MM.1S (cell line): ENCODE measurements at regions not wholly inside any gene's neighbourhood (a gene's known extent, or its start where the extent isn't known, plus 50 kb on each side); places are given as distances from the start of the nearest gene placed in this dataset.

Experiments used
- DNase-seq: peaks from one replicate; pipeline ENCODE4 v3.0.0-alpha.2; 2015
- H2AFZ ChIP-seq: fragments of 300-600 bp; sonication (generic); 2 replicates; pipeline ENCODE4 v1.6.0; 2016; ENCODE audit warnings: antibody characterized with exemption, low read length
- H3F3A ChIP-seq: fragments of 300-600 bp; sonication (generic); 2 replicates; pipeline ENCODE4 v1.6.1; 2016; ENCODE audit warnings: mild to moderate bottlenecking, antibody characterized with exemption, low read length, moderate library complexity, mixed read lengths; ENCODE audit not compliant: insufficient read depth
- H3K27ac ChIP-seq: fragments of 300-600 bp; sonication (generic); 2 replicates; pipeline ENCODE4 v1.5.1; 2016; ENCODE audit warnings: mild to moderate bottlenecking, low read length
- H3K27me3 ChIP-seq: fragments of 300-600 bp; sonication (generic); replicated peaks from 2 replicates; pipeline ENCODE4 v1.6.0; 2016; ENCODE audit warnings: low read length; ENCODE audit not compliant: insufficient read depth
- H3K36me3 ChIP-seq: fragments of 300-600 bp; sonication (generic); replicated peaks from 2 replicates; pipeline ENCODE4 v1.6.1; 2016; ENCODE audit warnings: mild to moderate bottlenecking, low read length, mixed read lengths; ENCODE audit not compliant: insufficient read depth
- H3K4me1 ChIP-seq: fragments of 300-600 bp; sonication (generic); 2 replicates; pipeline ENCODE4 v1.6.1; 2016; ENCODE audit warnings: low read length, mixed read lengths
- H3K4me2 ChIP-seq: fragments of 300-600 bp; sonication (generic); 2 replicates; pipeline ENCODE4 v1.6.0; 2016; ENCODE audit warnings: low read depth, low read length
- H3K4me3 ChIP-seq: fragments of 300-600 bp; sonication (generic); 2 replicates; pipeline ENCODE4 v1.5.1; 2016; ENCODE audit warnings: low read length, mixed read lengths
- H3K79me2 ChIP-seq: fragments of 300-600 bp; sonication (generic); 2 replicates; pipeline ENCODE4 v1.6.1; 2016; ENCODE audit warnings: mixed run types, low read length, mixed read lengths
- H3K9ac ChIP-seq: fragments of 300-600 bp; sonication (generic); 2 replicates; pipeline ENCODE4 v1.6.1; 2016; ENCODE audit warnings: low read length, mixed read lengths
- H3K9me2 ChIP-seq: fragments of 300-600 bp; sonication (generic); replicated peaks from 2 replicates; pipeline ENCODE4 v1.6.1; 2016; ENCODE audit warnings: mild to moderate bottlenecking, low read length, mixed read lengths; ENCODE audit not compliant: insufficient read depth
- H3K9me3 ChIP-seq: fragments of 300-600 bp; sonication (generic); replicated peaks from 2 replicates; pipeline ENCODE4 v1.6.1; 2016; ENCODE audit warnings: mild to moderate bottlenecking, low read length, mixed read lengths; ENCODE audit not compliant: insufficient read depth
- H4K20me1 ChIP-seq: fragments of 300-600 bp; sonication (generic); 2 replicates; pipeline ENCODE4 v1.6.1; 2016; ENCODE audit warnings: mild to moderate bottlenecking, low read length, moderate library complexity, mixed read lengths; ENCODE audit not compliant: insufficient read depth
- EZH2 ChIP-seq: fragments of 300-600 bp; sonication (generic); optimal IDR thresholded peaks from 2 replicates; pipeline ENCODE3; 2017; ENCODE audit warnings: low read depth, mild to moderate bottlenecking, antibody characterized with exemption, low read length, mixed read lengths
- EZH2phosphoT487 ChIP-seq: fragments of 300-600 bp; sonication (generic); IDR thresholded peaks from 2 replicates; pipeline ENCODE4 v1.6.1; 2018; ENCODE audit warnings: antibody characterized with exemption, low read length
- TF ChIP-seq, protein P1 (sequence below): fragments of 300-600 bp; sonication (generic); IDR thresholded peaks from 2 replicates; pipeline ENCODE4 v1.5.1; 2016; ENCODE audit warnings: antibody characterized with exemption, low read length, mixed read lengths

DNA sequence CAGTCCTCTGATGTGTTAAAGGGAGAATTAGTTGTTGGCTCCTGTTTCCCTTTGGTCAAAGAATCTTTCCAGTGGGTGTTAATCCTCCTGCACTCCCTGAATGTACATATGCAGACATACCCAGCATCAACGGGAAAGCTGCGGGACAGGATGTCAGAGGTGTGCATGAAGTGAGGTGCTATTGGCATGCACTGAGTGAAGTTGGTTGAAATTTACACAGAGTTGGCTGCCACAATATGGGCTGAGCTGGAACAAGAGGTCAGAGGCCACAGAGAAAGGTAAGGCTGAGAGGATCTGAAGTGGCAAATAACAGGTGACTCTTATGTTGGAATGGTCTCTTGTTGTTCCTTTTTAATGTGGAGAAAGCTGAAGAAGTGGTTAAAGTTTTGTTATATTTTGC lies 82.7 kb upstream of the AKIRIN2 start:
- Histone ChIP-seq H3K4me1 (peaks cover 11% of the 10 kb centered on the region), H3K36me3 (no peaks in the 10 kb centered on the region), H3K9me3 (no peaks in the 10 kb centered on the region), H3K27me3 (no peaks in the 10 kb centered on the region), H3K9ac (no peak overlapping the region), H4K20me1 (no peaks in the 10 kb centered on the region), H3K4me2 (no peak overlapping the region), H3K27ac (no peak overlapping the region), H2AFZ (no peak overlapping the region), H3F3A (no peaks in the 10 kb centered on the region), H3K4me3 (no peak overlapping the region), H3K79me2 (no peaks in the 10 kb centered on the region), H3K9me2 (no peaks in the 10 kb centered on the region)
- DNase-seq: no peak
- no peak for TF ChIP-seq EZH2phosphoT487
- TF ChIP-seq, protein P1, sequence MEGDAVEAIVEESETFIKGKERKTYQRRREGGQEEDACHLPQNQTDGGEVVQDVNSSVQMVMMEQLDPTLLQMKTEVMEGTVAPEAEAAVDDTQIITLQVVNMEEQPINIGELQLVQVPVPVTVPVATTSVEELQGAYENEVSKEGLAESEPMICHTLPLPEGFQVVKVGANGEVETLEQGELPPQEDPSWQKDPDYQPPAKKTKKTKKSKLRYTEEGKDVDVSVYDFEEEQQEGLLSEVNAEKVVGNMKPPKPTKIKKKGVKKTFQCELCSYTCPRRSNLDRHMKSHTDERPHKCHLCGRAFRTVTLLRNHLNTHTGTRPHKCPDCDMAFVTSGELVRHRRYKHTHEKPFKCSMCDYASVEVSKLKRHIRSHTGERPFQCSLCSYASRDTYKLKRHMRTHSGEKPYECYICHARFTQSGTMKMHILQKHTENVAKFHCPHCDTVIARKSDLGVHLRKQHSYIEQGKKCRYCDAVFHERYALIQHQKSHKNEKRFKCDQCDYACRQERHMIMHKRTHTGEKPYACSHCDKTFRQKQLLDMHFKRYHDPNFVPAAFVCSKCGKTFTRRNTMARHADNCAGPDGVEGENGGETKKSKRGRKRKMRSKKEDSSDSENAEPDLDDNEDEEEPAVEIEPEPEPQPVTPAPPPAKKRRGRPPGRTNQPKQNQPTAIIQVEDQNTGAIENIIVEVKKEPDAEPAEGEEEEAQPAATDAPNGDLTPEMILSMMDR: no peak
- no peak for TF ChIP-seq EZH2

DNA sequence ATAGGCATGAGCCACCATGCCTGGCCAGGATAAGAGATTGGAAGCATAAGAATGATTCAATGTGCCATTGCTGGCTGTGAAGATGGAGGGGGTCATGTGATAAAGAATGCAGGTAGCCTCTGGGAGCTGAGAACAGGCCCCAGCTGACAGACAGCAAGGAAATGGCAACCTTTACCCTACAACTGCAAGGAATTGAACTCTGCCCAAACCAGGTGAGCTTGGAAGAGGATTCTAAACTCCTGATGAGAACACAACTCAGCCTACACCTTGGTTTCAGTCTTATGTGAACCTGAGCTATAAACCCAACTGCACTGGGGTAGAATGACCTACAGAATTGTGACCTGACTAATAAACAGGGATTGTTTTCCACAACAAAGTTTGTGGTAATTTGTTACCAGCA lies 82.0 kb upstream of the AKIRIN2 start:
- H3K27me3 ChIP-seq: no peaks in the 10 kb centered on the region
- H3K4me3 ChIP-seq: no peak overlapping the region
- no peaks in the 10 kb centered on the region for H4K20me1 ChIP-seq
- DNase-seq: no peak
- TF ChIP-seq EZH2: no peak
- TF ChIP-seq, protein P1: no peak
- TF ChIP-seq EZH2phosphoT487: no peak
- H2AFZ ChIP-seq: no peak overlapping the region
- H3K36me3 ChIP-seq: no peaks in the 10 kb centered on the region
- H3K27ac ChIP-seq: no peak overlapping the region
- H3K9ac ChIP-seq: no peak overlapping the region
- no peaks in the 10 kb centered on the region for H3K79me2 ChIP-seq
- H3K4me1 ChIP-seq: peaks cover 11% of the 10 kb centered on the region
- H3K9me2 ChIP-seq: no peaks in the 10 kb centered on the region
- no peaks in the 10 kb centered on the region for H3F3A ChIP-seq
- H3K9me3 ChIP-seq: no peaks in the 10 kb centered on the region
- no peak overlapping the region for H3K4me2 ChIP-seq

DNA sequence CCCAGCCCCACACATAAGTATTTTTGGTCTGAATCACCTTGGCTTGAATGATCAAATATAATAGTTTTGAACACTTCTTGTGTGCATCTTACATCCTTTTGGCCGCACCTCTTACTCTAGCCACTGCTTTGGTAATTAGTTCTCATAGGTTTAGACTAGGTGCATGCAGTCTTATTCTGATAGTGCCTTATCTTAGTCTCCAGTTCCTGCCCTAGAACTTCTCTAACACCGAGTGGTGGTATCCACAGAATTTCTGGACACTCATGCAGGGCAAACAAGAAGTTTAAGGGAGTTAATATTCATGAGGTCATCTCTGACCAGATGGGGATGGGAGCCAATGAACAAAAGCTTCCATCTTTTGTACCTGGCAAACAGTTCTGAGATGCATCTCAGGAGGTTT lies 77.5 kb upstream of the AKIRIN2 start:
- TF ChIP-seq, protein P1: no peak
- TF ChIP-seq EZH2phosphoT487: no peak
- TF ChIP-seq EZH2: no peak
- Histone ChIP-seq H3K4me2 (no peak overlapping the region), H3K9me3 (no peaks in the 10 kb centered on the region), H2AFZ (no peak overlapping the region), H3K36me3 (no peaks in the 10 kb centered on the region), H3K27me3 (no peaks in the 10 kb centered on the region), H4K20me1 (no peaks in the 10 kb centered on the region), H3K4me1 (peaks cover 11% of the 10 kb centered on the region), H3K9me2 (no peaks in the 10 kb centered on the region), H3K27ac (no peak overlapping the region), H3K79me2 (no peaks in the 10 kb centered on the region), H3K9ac (no peak overlapping the region), H3F3A (no peaks in the 10 kb centered on the region), H3K4me3 (no peak overlapping the region)
- no peak for DNase-seq
